Body of pancreas (tissue), 4 donors: ENCODE measurements at regions not wholly inside any gene's neighbourhood (a gene's known extent, or its start where the extent isn't known, plus 50 kb on each side); places are given as distances from the start of the nearest gene placed in this dataset.

ENCODE experiments used
- ATAC-seq: fragments of 150-250 bp; one replicate; pipeline ENCODE4 v1.9.1; 2016
- DNase-seq, 4 donors: peaks; one replicate each; pipeline ENCODE4 v3.0.0-alpha.2; 2019
- H3K27ac ChIP-seq, 4 donors: fragments of 200-600 bp; sonication (generic); 1 replicate in 3 of 4; 2 replicates in 1 of 4; pipeline versions ENCODE4 v1.5.1 to v1.6.1; 2016 to 2019; ENCODE audit warnings: mild to moderate bottlenecking in 1 of 4, mixed read lengths in 1 of 4, moderate library complexity in 1 of 4
- H3K27me3 ChIP-seq, 2 donors: fragments of 200-600 bp; sonication (generic); one replicate each; pipeline ENCODE4 v1.6.0; 2016; ENCODE audit warnings: mild to moderate bottlenecking in 1 of 2
- H3K36me3 ChIP-seq, 2 donors: fragments of 200-600 bp; sonication (generic); replicated peaks in 1 of 2; 2 replicates each; pipeline ENCODE4 v1.5.1; 2016; ENCODE audit warnings: low read depth in 2 of 2; ENCODE audit not compliant: insufficient read depth in 1 of 2
- H3K4me1 ChIP-seq: fragments of 200-600 bp; sonication (generic); one replicate; pipeline ENCODE4 v1.6.0; 2016
- H3K4me3 ChIP-seq, 2 donors: fragments of 200-600 bp; sonication (generic); 1 replicate in 1 of 2; 2 replicates in 1 of 2; pipeline ENCODE4 v1.5.1; 2016 to 2019
- H3K9me3 ChIP-seq, 3 donors: fragments of 200-600 bp; sonication (generic); 1 replicate in 2 of 3; 2 replicates in 1 of 3; pipeline ENCODE4 v1.5.1; 2016
- CTCF ChIP-seq, 7 experiments: fragments of 450-650 bp in 4 of 7; fragments of 200-600 bp in 3 of 7; sonication (generic) in 3 of 7; IDR thresholded peaks; one replicate each; pipeline ENCODE4 v1.5.1; 2016 to 2019; ENCODE audit warnings: antibody characterized with exemption in 7 of 7
- POLR2A ChIP-seq, 3 donors: fragments of 450-650 bp; IDR thresholded peaks; one replicate each; pipeline ENCODE4 v1.6.1; 2016; ENCODE audit warnings: antibody characterized with exemption in 3 of 3, mild to moderate bottlenecking in 2 of 3
- WGBS, 2 donors: methylation state at CpG; one replicate each; pipeline ENCODE4 v1.1.5; 2017; 5-methylcytosine and 5-hydroxymethylcytosine counted together
- intact Hi-C: fragments of 100-400 bp; cut with DNase I; formaldehyde crosslinking; loops from one replicate; pipeline ENCODE4 v1.15.1; 2023

- no peaks in the 10 kb centered on the region for H3K27me3 ChIP-seq
- intact Hi-C loops, result no loop called here
- ATAC-seq (no peak), DNase-seq (no peak)
- H3K36me3 ChIP-seq, result no peaks in the 10 kb centered on the region
- 43 to 47% methylated on average over 11 of the region's 11 CpGs for WGBS, 2 donors
- no peaks in the 10 kb centered on the region for H3K9me3 ChIP-seq
- H3K4me1 ChIP-seq, result no peaks in the 10 kb centered on the region
- H3K27ac ChIP-seq, result no peak overlapping the region
- TF ChIP-seq CTCF (IDR thresholded peaks at IDR 0.05) (no peak), POLR2A (IDR thresholded peaks at IDR 0.05) (no peak)
- no peak overlapping the region for H3K4me3 ChIP-seq
Measured at GRCh38 chr5:133687212-133688061, 75.1 kb upstream of the FSTL4 start.

- no peaks in the 10 kb centered on the region for H3K27me3 ChIP-seq
- no peaks in the 10 kb centered on the region for H3K36me3 ChIP-seq
- TF ChIP-seq POLR2A (IDR thresholded peaks at IDR 0.05) (no peak), CTCF (IDR thresholded peaks at IDR 0.05) (no peak)
- 56 to 60% methylated on average over 3 of the region's 3 CpGs for WGBS, 2 donors
- no peak overlapping the region for H3K27ac ChIP-seq
- intact Hi-C loops, result no loop called here
- H3K4me3 ChIP-seq, result no peak overlapping the region
- ATAC-seq (no peak), DNase-seq (no peak)
- H3K9me3 ChIP-seq, result no peaks in the 10 kb centered on the region
- no peaks in the 10 kb centered on the region for H3K4me1 ChIP-seq
Measured at GRCh38 chr5:133686566-133686965, 74.2 kb upstream of the FSTL4 start.

GRCh38 chr5:133685402-133686018 is 73.2 kb upstream of the FSTL4 start:
- H3K4me3 ChIP-seq, result no peak overlapping the region
- no peak overlapping the region for H3K27ac ChIP-seq
- TF ChIP-seq POLR2A (IDR thresholded peaks at IDR 0.05) (no peak), CTCF (IDR thresholded peaks at IDR 0.05) (no peak)
- H3K4me1 ChIP-seq, result no peaks in the 10 kb centered on the region
- ATAC-seq, result no peak
- WGBS, 2 donors, result 40 to 46% methylated on average over 8 of the region's 8 CpGs
- H3K27me3 ChIP-seq, result no peaks in the 10 kb centered on the region
- intact Hi-C loops, result no loop called here
- H3K36me3 ChIP-seq, result no peaks in the 10 kb centered on the region
- H3K9me3 ChIP-seq, result no peaks in the 10 kb centered on the region
- DNase-seq, result no peak

- ATAC-seq (no peak), DNase-seq (no peak)
- Histone ChIP-seq H3K4me1 (no peaks in the 10 kb centered on the region), H3K27ac (no peak overlapping the region), H3K27me3 (no peaks in the 10 kb centered on the region), H3K4me3 (no peak overlapping the region), H3K9me3 (no peaks in the 10 kb centered on the region), H3K36me3 (no peaks in the 10 kb centered on the region)
- intact Hi-C loops, result no loop called here
- TF ChIP-seq POLR2A (IDR thresholded peaks at IDR 0.05) (no peak), CTCF (IDR thresholded peaks at IDR 0.05) (no peak)
- WGBS, 2 donors, result 73 to 76% methylated on average over 21 of the region's 21 CpGs
Measured at GRCh38 chr5:133683646-133684596, 71.6 kb upstream of the FSTL4 start.
